NCI-H1048 (cell line): ENCODE measurements at regions not wholly inside any gene's neighbourhood (a gene's known extent, or its start where the extent isn't known, plus 50 kb on each side); places are given as distances from the start of the nearest gene placed in this dataset.
"Not testable (repeated sequence)": the region's sequence is repeated elsewhere in the genome, so short reads cannot be mapped to it uniquely, and the experiment has no call there.

Experiments used
- DNase-seq: peaks from one replicate; lab custom pipeline; 2025; lab: John Stamatoyannopoulos, UW

- no peak for DNase-seq
Observed at GRCh38 chrX:4091046-4091760, 377.8 kb upstream of the PRKX start.

- no peak for DNase-seq
Observed at GRCh38 chrX:4059893-4060292, 346.4 kb upstream of the PRKX start.

GRCh38 chrX:4043951-4044350, 330.5 kb upstream of the PRKX start:
- no peak for DNase-seq

- no peak for DNase-seq
Observed at GRCh38 chrX:4035874-4036273, 322.4 kb upstream of the PRKX start.

- DNase-seq: no peak
Observed at GRCh38 chrX:4028151-4028550, 314.7 kb upstream of the PRKX start.

- DNase-seq: no peak
Observed at GRCh38 chrX:4005281-4005680, 291.8 kb upstream of the PRKX start.

- DNase-seq: no peak
Observed at GRCh38 chrX:4004822-4005221, 291.4 kb upstream of the PRKX start.

GRCh38 chrX:3994315-3994714, 280.9 kb upstream of the PRKX start:
- no peak for DNase-seq

GRCh38 chrX:3990569-3990968, 277.1 kb upstream of the PRKX start:
- no peak for DNase-seq

GRCh38 chrX:3972104-3972858, 258.8 kb upstream of the PRKX start:
- not testable (repeated sequence) for DNase-seq

GRCh38 chrX:3968749-3969148, 255.3 kb upstream of the PRKX start:
- DNase-seq: no peak

GRCh38 chrX:3963980-3964379, 250.5 kb upstream of the PRKX start:
- no peak for DNase-seq

GRCh38 chrX:3962511-3963311, 249.3 kb upstream of the PRKX start:
- DNase-seq: no peak

- DNase-seq: no peak
Observed at GRCh38 chrX:3960952-3961351, 247.5 kb upstream of the PRKX start.

GRCh38 chrX:3951859-3952258, 238.4 kb upstream of the PRKX start:
- no peak for DNase-seq

GRCh38 chrX:3950373-3950772, 236.9 kb upstream of the PRKX start:
- DNase-seq: no peak

GRCh38 chrX:3943965-3944364, 230.5 kb upstream of the PRKX start:
- no peak for DNase-seq

GRCh38 chrX:3940000-3940610, 226.7 kb upstream of the PRKX start:
- DNase-seq: no peak

- DNase-seq: no peak
Observed at GRCh38 chrX:3938587-3938986, 225.1 kb upstream of the PRKX start.

GRCh38 chrX:3935196-3935595, 221.7 kb upstream of the PRKX start:
- not testable (repeated sequence) for DNase-seq

GRCh38 chrX:3920424-3921017, 207.1 kb upstream of the PRKX start:
- not testable (repeated sequence) for DNase-seq
